Lung (tissue), 11 donors: ENCODE measurements at regions not wholly inside any gene's neighbourhood (a gene's known extent, or its start where the extent isn't known, plus 50 kb on each side); places are given as distances from the start of the nearest gene placed in this dataset.

Experiments
- ATAC-seq: fragments of 200-7000 bp; cut with Tn5 transposase; one replicate; pipeline ENCODE4 v1.9.1; 2020; ENCODE audit warnings: moderate number of reproducible peaks; ENCODE audit not compliant: insufficient read depth, low FRiP score
- DNase-seq, 3 donors: peaks; one replicate each; pipeline ENCODE4 v3.0.0-alpha.2; 2013 to 2017
- H3K27ac ChIP-seq, 2 donors: one replicate each; pipeline ENCODE4 v1.5.1; 2013; ENCODE audit warnings: mild to moderate bottlenecking in 2 of 2, moderate library complexity in 2 of 2, control low read depth in 1 of 2, inconsistent platforms in 1 of 2, low read depth in 1 of 2, low read length in 1 of 2
- H3K27me3 ChIP-seq, 3 donors: one replicate each; pipeline ENCODE4 v1.5.1; 2013; ENCODE audit warnings: low read length in 2 of 3; ENCODE audit not compliant: control insufficient read depth in 3 of 3, insufficient read depth in 3 of 3
- H3K36me3 ChIP-seq, 4 donors: one replicate each; pipeline ENCODE4 v1.5.1; 2013; ENCODE audit warnings: low read length in 4 of 4, mild to moderate bottlenecking in 1 of 4, moderate library complexity in 1 of 4; ENCODE audit not compliant: control insufficient read depth in 4 of 4, insufficient read depth in 4 of 4
- H3K4me1 ChIP-seq, 5 donors: one replicate each; pipeline ENCODE4 v1.5.1; 2013; ENCODE audit warnings: low read length in 5 of 5, mild to moderate bottlenecking in 2 of 5, moderate library complexity in 1 of 5; ENCODE audit not compliant: control insufficient read depth in 5 of 5, insufficient read depth in 5 of 5
- H3K4me3 ChIP-seq: one replicate; pipeline ENCODE4 v1.5.1; 2013; ENCODE audit warnings: mild to moderate bottlenecking, control low read depth, moderate library complexity
- H3K9ac ChIP-seq, 2 donors: one replicate each; pipeline ENCODE4 v1.5.1; 2013; ENCODE audit warnings: low read length in 2 of 2, control low read depth in 1 of 2; ENCODE audit not compliant: insufficient read depth in 1 of 2
- H3K9me3 ChIP-seq, 4 donors: one replicate each; pipeline ENCODE4 v1.5.1; 2013; ENCODE audit warnings: low read length in 3 of 4, mild to moderate bottlenecking in 1 of 4, moderate library complexity in 1 of 4; ENCODE audit not compliant: control insufficient read depth in 4 of 4, insufficient read depth in 3 of 4
- WGBS, 2 donors: extraction: QIAGEN DNeasy Blood & Tissue Kit; methylation state at CpG; one replicate each; pipeline ENCODE4 v1.1.7; 2013; 5-methylcytosine and 5-hydroxymethylcytosine counted together
- TF ChIP-seq, protein P1 (sequence below): IDR thresholded peaks from 2 replicates; pipeline ENCODE4 v1.5.1; 2012; ENCODE audit warnings: mild to moderate bottlenecking; ENCODE audit errors: control extremely low read depth, extremely low read depth
- donor health status: control.
- donor health status: control.
- donor health status: Bipolar disorder and iron deficiency.
- donor health status: healthy.
- donor health status: DM: yes; HTN: yes; CAD: no.

DNA sequence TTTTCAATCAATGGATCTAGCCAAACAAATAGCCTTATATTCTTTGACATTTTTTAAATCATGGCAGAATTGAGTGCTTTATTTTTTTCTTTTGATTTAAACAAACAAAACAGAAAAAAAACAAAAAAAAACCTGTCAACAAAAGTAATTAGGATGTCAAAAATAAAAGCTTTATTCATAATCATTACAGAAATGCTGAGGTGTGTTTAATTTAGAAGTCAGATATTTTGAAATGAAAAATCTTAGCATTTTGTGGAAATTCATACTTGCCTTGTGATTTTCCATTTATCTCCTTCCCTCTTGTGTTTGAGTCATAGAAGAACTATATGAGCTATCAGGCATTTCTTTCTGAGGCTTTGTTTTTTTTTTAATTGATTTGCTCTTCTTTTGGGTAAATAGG is 387.0 kb upstream of the STXBP6 start:
- ATAC-seq: no peak
- TF ChIP-seq, protein P1, sequence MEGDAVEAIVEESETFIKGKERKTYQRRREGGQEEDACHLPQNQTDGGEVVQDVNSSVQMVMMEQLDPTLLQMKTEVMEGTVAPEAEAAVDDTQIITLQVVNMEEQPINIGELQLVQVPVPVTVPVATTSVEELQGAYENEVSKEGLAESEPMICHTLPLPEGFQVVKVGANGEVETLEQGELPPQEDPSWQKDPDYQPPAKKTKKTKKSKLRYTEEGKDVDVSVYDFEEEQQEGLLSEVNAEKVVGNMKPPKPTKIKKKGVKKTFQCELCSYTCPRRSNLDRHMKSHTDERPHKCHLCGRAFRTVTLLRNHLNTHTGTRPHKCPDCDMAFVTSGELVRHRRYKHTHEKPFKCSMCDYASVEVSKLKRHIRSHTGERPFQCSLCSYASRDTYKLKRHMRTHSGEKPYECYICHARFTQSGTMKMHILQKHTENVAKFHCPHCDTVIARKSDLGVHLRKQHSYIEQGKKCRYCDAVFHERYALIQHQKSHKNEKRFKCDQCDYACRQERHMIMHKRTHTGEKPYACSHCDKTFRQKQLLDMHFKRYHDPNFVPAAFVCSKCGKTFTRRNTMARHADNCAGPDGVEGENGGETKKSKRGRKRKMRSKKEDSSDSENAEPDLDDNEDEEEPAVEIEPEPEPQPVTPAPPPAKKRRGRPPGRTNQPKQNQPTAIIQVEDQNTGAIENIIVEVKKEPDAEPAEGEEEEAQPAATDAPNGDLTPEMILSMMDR: no peak

DNA sequence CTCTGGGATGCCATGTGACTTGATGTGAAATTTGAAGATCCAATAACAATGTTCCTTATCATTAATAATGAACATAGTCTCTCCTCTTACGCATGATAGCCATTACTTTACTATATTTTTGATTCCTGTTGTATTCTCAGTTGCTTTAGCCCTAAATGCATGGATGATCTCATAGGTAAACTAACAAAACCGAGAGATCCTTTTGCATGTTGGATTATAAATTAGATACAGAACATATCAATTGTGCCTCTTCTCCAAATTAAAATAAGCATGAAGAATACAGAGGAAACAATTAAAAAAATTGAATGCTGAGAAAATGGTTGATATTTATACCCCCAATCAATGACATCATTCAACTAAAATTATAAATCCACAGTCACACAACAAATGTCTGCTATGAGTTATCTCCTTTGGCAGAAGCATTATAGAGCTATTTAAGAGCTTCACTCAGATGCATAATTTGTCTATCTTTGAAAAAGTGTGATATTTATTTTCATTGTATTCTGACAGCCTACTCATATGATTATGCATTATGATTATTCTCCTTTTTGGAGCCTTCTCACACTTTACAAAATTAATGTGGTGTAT is 386.4 kb upstream of the STXBP6 start:
- TF ChIP-seq, protein P1: no peak
- Histone ChIP-seq H3K4me3 (no peak overlapping the region), H3K9me3 (peaks cover 0 to 5% (median 2%) of the 10 kb centered on the region in 4 donors), H3K4me1 (no peaks in the 10 kb centered on the region), H3K9ac (no peak overlapping the region), H3K27ac (no peak overlapping the region), H3K27me3 (no peaks in the 10 kb centered on the region), H3K36me3 (no peaks in the 10 kb centered on the region)
- ATAC-seq (no peak), DNase-seq (no peak)
- WGBS, 2 donors: 82 to 89% methylated on average over 2 of the region's 2 CpGs

More for the DNA sequence above, 387.0 kb upstream of the STXBP6 start:
- H3K9ac ChIP-seq: no peak overlapping the region
- no peaks in the 10 kb centered on the region for H3K36me3 ChIP-seq
- no peak for DNase-seq
- no peak overlapping the region for H3K4me3 ChIP-seq
- peaks cover 0 to 5% (median 0%) of the 10 kb centered on the region in 4 donors for H3K9me3 ChIP-seq
- H3K27ac ChIP-seq: no peak overlapping the region
- no peaks in the 10 kb centered on the region for H3K27me3 ChIP-seq
- no peaks in the 10 kb centered on the region for H3K4me1 ChIP-seq

DNA sequence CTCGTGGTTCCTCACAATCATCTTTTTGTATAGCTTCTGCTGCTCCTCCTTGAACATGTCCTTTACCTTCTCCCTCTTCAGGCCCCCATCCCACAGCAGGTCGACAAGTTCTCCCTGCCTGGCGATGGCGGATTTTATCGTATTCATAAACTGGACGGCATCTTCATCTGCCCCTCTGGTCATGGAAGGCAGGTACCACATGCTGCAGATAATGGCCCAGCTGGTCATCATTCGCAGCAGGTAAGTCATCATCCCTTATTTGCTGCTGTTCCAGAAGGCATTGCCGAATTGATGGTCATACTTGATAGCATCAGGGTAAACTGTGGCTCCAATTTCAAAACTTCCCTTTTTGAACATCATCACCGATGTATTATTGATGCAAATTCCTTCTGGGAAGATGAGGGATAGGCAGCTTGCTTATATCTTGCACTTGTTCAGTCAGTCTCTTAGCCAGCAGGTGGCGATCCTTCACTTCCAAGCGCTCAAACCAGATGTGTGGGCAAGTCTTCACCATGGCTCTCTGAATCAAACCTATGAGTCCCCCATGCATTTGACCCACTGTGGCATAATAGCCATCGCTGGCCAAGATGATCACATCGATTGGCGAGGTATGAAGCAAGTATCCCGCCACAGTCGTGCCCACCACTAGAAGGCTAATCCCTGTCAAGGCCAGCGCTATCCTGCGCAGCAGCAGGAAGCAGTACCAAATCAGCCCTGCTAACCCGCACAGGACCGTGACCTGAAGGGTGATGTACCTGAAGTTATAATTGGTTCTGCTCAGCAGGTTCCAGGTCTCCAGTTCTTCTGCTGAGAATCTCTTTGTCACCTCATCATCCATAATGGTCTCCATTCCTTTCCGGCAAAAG is 381.5 kb upstream of the STXBP6 start:
- ATAC-seq (no peak), DNase-seq (peak; percentile 12 to 56 (median 22))
- 83% methylated on average over 21 of the region's 21 CpGs for WGBS, 2 donors
- no peaks in the 10 kb centered on the region for H3K4me1 ChIP-seq
- H3K36me3 ChIP-seq: no peaks in the 10 kb centered on the region
- TF ChIP-seq, protein P1: no peak
- no peak overlapping the region for H3K9ac ChIP-seq
- peaks cover 0 to 12% (median 3%) of the 10 kb centered on the region in 4 donors for H3K9me3 ChIP-seq
- no peak overlapping the region for H3K4me3 ChIP-seq
- H3K27me3 ChIP-seq: no peaks in the 10 kb centered on the region
- no peak overlapping the region for H3K27ac ChIP-seq
